OCI-LY1 (cell line): ENCODE measurements at regions not wholly inside any gene's neighbourhood (a gene's known extent, or its start where the extent isn't known, plus 50 kb on each side); places are given as distances from the start of the nearest gene placed in this dataset.

Source experiments
- H2AFZ ChIP-seq: fragments of 200-600 bp; sonication (generic), shearing (Covaris generic); 2 replicates; pipeline ENCODE4 v1.6.0; 2014; ENCODE audit warnings: antibody characterized with exemption, mild to moderate bottlenecking, low read length
- H3F3A ChIP-seq: fragments of 200-600 bp; sonication (generic), shearing (Covaris generic); 2 replicates; pipeline ENCODE4 v1.6.0; 2014; ENCODE audit warnings: mild to moderate bottlenecking, antibody characterized with exemption, low read length, moderate library complexity; ENCODE audit not compliant: insufficient read depth
- H3K27ac ChIP-seq: fragments of 200-600 bp; sonication (generic); 2 replicates; pipeline ENCODE4 v1.5.1; 2014; ENCODE audit warnings: low read length, mixed run types, mild to moderate bottlenecking, low read depth; ENCODE audit not compliant: poor library complexity, severe bottlenecking
- H3K27me3 ChIP-seq: fragments of 200-600 bp; sonication (generic); 2 replicates; pipeline ENCODE4 v1.6.0; 2014; ENCODE audit warnings: antibody characterized with exemption, mild to moderate bottlenecking, low read length, moderate library complexity; ENCODE audit not compliant: insufficient read depth
- H3K36me3 ChIP-seq: fragments of 200-600 bp; sonication (generic); 2 replicates; pipeline ENCODE4 v1.6.1; 2014; ENCODE audit warnings: mild to moderate bottlenecking, antibody characterized with exemption, low read length, moderate library complexity, mixed read lengths; ENCODE audit not compliant: insufficient read depth
- H3K4me1 ChIP-seq: fragments of 200-600 bp; sonication (generic); 2 replicates; pipeline ENCODE4 v1.5.1; 2014; ENCODE audit warnings: mild to moderate bottlenecking, low read length, moderate library complexity; ENCODE audit not compliant: insufficient read depth, severe bottlenecking
- H3K4me2 ChIP-seq: fragments of 200-600 bp; sonication (generic), shearing (Covaris generic); 2 replicates; pipeline ENCODE4 v1.6.1; 2014; ENCODE audit warnings: low read length
- H3K4me3 ChIP-seq: fragments of 200-600 bp; sonication (generic); 2 replicates; pipeline ENCODE4 v1.5.1; 2014; ENCODE audit warnings: low read length, low read depth, mild to moderate bottlenecking, mixed read lengths; ENCODE audit not compliant: poor library complexity, severe bottlenecking
- H3K79me2 ChIP-seq: fragments of 200-600 bp; shearing (Covaris generic); 2 replicates; pipeline ENCODE4 v1.6.1; 2016; ENCODE audit warnings: mixed run types, low read length, mixed read lengths; ENCODE audit not compliant: insufficient read depth
- H3K9ac ChIP-seq: fragments of 200-600 bp; sonication (generic), shearing (Covaris generic); 2 replicates; pipeline ENCODE4 v1.6.1; 2014; ENCODE audit warnings: mild to moderate bottlenecking, low read length, mixed read lengths
- H3K9me2 ChIP-seq: fragments of 200-600 bp; sonication (generic), shearing (Covaris generic); 2 replicates; pipeline ENCODE4 v1.6.1; 2014; ENCODE audit warnings: low read depth, mild to moderate bottlenecking, low read length, mixed read lengths
- H3K9me3 ChIP-seq: fragments of 200-600 bp; shearing (Covaris generic); 2 replicates; pipeline ENCODE4 v1.6.1; 2014; ENCODE audit warnings: low read length, mixed read lengths
- H4K20me1 ChIP-seq: fragments of 200-600 bp; sonication (generic), shearing (Covaris generic); 2 replicates; pipeline ENCODE4 v1.6.0; 2016; ENCODE audit warnings: mild to moderate bottlenecking, low read length; ENCODE audit not compliant: insufficient read depth
- EZH2 ChIP-seq: fragments of 200-600 bp; sonication (generic), shearing (Covaris generic); IDR thresholded peaks from 2 replicates; pipeline ENCODE4 v1.8.0; 2017; ENCODE audit warnings: borderline replicate concordance, mixed run types, mild to moderate bottlenecking, antibody characterized with exemption, low read length, moderate library complexity, mixed read lengths
- TF ChIP-seq, protein P1 (sequence below): fragments of 200-600 bp; sonication (generic), shearing (Covaris generic); IDR thresholded peaks from 2 replicates; pipeline ENCODE4 v1.5.1; 2017; ENCODE audit warnings: mild to moderate bottlenecking, antibody characterized with exemption, low read length, moderate library complexity, mixed read lengths

DNA sequence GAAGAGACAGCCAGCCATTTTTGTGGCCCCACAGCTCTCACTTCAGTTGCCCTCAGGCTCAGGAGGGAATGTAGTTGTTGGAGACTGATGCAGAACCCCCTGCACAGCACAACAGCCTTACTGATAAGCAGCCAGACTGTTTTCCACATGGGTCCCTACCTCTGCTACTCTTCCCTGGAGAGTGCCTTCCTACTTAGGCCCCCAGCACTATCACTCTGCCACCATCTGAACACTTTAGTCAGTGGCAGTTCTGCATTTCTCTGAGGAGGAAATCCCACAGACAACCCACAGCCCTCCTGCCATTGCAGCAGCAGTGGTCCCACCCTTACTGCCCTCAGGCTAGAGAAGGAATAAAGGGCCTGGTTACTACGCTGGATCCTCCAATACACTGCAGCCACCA, 61.8 kb upstream of the PTPRD start:
- H3K9ac ChIP-seq = no peak overlapping the region
- no peak overlapping the region for H2AFZ ChIP-seq
- no peaks in the 10 kb centered on the region for H3K27me3 ChIP-seq
- H3F3A ChIP-seq = no peaks in the 10 kb centered on the region
- no peak overlapping the region for H3K4me2 ChIP-seq
- H3K36me3 ChIP-seq = no peaks in the 10 kb centered on the region
- no peaks in the 10 kb centered on the region for H3K4me1 ChIP-seq
- no peaks in the 10 kb centered on the region for H3K9me2 ChIP-seq
- no peak for TF ChIP-seq EZH2
- TF ChIP-seq, protein P1, sequence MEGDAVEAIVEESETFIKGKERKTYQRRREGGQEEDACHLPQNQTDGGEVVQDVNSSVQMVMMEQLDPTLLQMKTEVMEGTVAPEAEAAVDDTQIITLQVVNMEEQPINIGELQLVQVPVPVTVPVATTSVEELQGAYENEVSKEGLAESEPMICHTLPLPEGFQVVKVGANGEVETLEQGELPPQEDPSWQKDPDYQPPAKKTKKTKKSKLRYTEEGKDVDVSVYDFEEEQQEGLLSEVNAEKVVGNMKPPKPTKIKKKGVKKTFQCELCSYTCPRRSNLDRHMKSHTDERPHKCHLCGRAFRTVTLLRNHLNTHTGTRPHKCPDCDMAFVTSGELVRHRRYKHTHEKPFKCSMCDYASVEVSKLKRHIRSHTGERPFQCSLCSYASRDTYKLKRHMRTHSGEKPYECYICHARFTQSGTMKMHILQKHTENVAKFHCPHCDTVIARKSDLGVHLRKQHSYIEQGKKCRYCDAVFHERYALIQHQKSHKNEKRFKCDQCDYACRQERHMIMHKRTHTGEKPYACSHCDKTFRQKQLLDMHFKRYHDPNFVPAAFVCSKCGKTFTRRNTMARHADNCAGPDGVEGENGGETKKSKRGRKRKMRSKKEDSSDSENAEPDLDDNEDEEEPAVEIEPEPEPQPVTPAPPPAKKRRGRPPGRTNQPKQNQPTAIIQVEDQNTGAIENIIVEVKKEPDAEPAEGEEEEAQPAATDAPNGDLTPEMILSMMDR = no peak
- H3K9me3 ChIP-seq = no peaks in the 10 kb centered on the region
- H3K79me2 ChIP-seq = no peaks in the 10 kb centered on the region
- H3K27ac ChIP-seq = no peak overlapping the region
- no peak overlapping the region for H3K4me3 ChIP-seq
- no peaks in the 10 kb centered on the region for H4K20me1 ChIP-seq

DNA sequence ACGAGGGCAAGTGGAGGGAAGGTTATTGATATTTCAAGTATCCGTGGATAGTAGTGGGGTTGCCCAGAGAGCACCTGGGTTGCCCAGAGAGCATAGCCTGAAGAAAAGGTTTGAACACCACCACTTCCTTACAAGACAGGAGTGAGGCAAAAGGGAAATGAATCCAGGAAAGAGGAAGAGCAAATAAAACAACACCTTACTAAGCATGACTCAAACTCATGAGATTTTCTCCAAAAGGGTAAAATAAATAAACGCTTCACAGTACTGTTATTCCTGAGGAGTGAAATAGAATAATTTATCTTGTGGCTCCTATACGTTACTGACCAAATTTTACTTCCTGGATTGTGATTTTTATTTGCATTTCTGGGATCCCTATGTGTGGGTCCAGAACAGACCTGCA, 65.2 kb upstream of the PTPRD start:
- no peak overlapping the region for H3K4me2 ChIP-seq
- no peaks in the 10 kb centered on the region for H3K79me2 ChIP-seq
- H4K20me1 ChIP-seq = no peaks in the 10 kb centered on the region
- H3K27ac ChIP-seq = no peak overlapping the region
- H3K4me1 ChIP-seq = no peaks in the 10 kb centered on the region
- no peak overlapping the region for H3K9ac ChIP-seq
- no peaks in the 10 kb centered on the region for H3F3A ChIP-seq
- no peaks in the 10 kb centered on the region for H3K36me3 ChIP-seq
- no peak overlapping the region for H2AFZ ChIP-seq
- H3K9me2 ChIP-seq = no peaks in the 10 kb centered on the region
- TF ChIP-seq, protein P1 = no peak
- H3K9me3 ChIP-seq = no peaks in the 10 kb centered on the region
- no peak overlapping the region for H3K4me3 ChIP-seq
- H3K27me3 ChIP-seq = no peaks in the 10 kb centered on the region

DNA sequence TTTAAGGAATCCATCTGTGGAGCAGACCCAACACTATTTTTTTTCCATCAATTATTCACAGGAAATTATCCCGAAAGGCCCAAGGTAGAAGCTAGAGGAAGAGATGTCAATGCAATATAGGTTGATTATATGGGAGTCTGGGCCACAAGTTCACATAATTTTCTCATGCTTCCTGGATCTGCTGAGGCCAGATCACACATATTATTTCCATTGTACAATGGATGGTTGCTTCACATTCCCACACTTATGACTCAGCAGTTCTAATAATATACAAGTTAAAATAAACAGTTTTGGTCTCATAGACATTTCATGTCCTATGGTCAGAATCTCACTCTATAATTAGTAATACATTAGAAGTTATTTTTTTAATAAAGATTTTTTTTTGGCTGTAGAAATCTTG, 66.0 kb upstream of the PTPRD start:
- no peak overlapping the region for H3K4me3 ChIP-seq
- no peak overlapping the region for H3K4me2 ChIP-seq
- no peaks in the 10 kb centered on the region for H3K9me2 ChIP-seq
- no peaks in the 10 kb centered on the region for H3K79me2 ChIP-seq
- no peak overlapping the region for H2AFZ ChIP-seq
- H3K36me3 ChIP-seq = no peaks in the 10 kb centered on the region
- H4K20me1 ChIP-seq = no peaks in the 10 kb centered on the region
- H3K4me1 ChIP-seq = no peaks in the 10 kb centered on the region
- no peak overlapping the region for H3K9ac ChIP-seq
- no peak overlapping the region for H3K27ac ChIP-seq
- no peaks in the 10 kb centered on the region for H3F3A ChIP-seq
- TF ChIP-seq, protein P1 = no peak
- no peak for TF ChIP-seq EZH2
- H3K9me3 ChIP-seq = no peaks in the 10 kb centered on the region
- no peaks in the 10 kb centered on the region for H3K27me3 ChIP-seq
